ENCODE measurements at regions not wholly inside any gene's neighbourhood (a gene's known extent, or its start where the extent isn't known, plus 50 kb on each side); places are given as distances from the start of the nearest gene placed in this dataset.

- H3K4me3 ChIP-seq (replicated peaks; ENCODE audit: low read depth, low read length), result no peak overlapping the region
- no peak for DNase-seq (ENCODE audit: extremely low read depth, insufficient read length)
- no peaks in the 10 kb centered on the region for H3K36me3 ChIP-seq (ENCODE audit: control insufficient read depth, insufficient read depth, low read length)
- TF ChIP-seq CTCF (IDR thresholded peaks at IDR 0.05; ENCODE audit: insufficient read depth, low read length, poor library complexity, severe bottlenecking), result no peak
- peaks cover 3% of the 10 kb centered on the region; the same call in 1 of the 2 replicates for H3K27me3 ChIP-seq (replicated peaks; ENCODE audit: control insufficient read depth, insufficient read depth, low read length)
Measured at GRCh38 chr14:100670753-100671049, 56.0 kb upstream of the DLK1 start.

GRCh38 chr14:100671386-100671901 lies 55.2 kb upstream of the DLK1 start:
- no peak for DNase-seq (ENCODE audit: extremely low read depth, insufficient read length)
- H3K36me3 ChIP-seq (ENCODE audit: control insufficient read depth, insufficient read depth, low read length), result no peaks in the 10 kb centered on the region
- no peak for TF ChIP-seq CTCF (IDR thresholded peaks at IDR 0.05; ENCODE audit: insufficient read depth, low read length, poor library complexity, severe bottlenecking)
- H3K27me3 ChIP-seq (replicated peaks; ENCODE audit: control insufficient read depth, insufficient read depth, low read length), result peaks cover 3% of the 10 kb centered on the region; the same call in 1 of the 2 replicates
- H3K4me3 ChIP-seq (replicated peaks; ENCODE audit: low read depth, low read length), result no peak overlapping the region

- H3K4me3 ChIP-seq (replicated peaks; ENCODE audit: low read depth, low read length), result no peak overlapping the region
- H3K27me3 ChIP-seq (replicated peaks; ENCODE audit: control insufficient read depth, insufficient read depth, low read length), result peaks cover 3% of the 10 kb centered on the region; the same call in 1 of the 2 replicates
- DNase-seq (ENCODE audit: extremely low read depth, insufficient read length), result no peak
- TF ChIP-seq CTCF (IDR thresholded peaks at IDR 0.05; ENCODE audit: insufficient read depth, low read length, poor library complexity, severe bottlenecking), result no peak
- H3K36me3 ChIP-seq (ENCODE audit: control insufficient read depth, insufficient read depth, low read length), result no peaks in the 10 kb centered on the region
Measured at GRCh38 chr14:100671906-100672305, 54.8 kb upstream of the DLK1 start.

GRCh38 chr14:100673085-100673806 lies 53.4 kb upstream of the DLK1 start:
- no peaks in the 10 kb centered on the region for H3K36me3 ChIP-seq (ENCODE audit: control insufficient read depth, insufficient read depth, low read length)
- H3K4me3 ChIP-seq (replicated peaks; ENCODE audit: low read depth, low read length), result no peak overlapping the region
- no peak for TF ChIP-seq CTCF (IDR thresholded peaks at IDR 0.05; ENCODE audit: insufficient read depth, low read length, poor library complexity, severe bottlenecking)
- DNase-seq (ENCODE audit: extremely low read depth, insufficient read length), result no peak
- peaks cover 3% of the 10 kb centered on the region; the same call in 1 of the 2 replicates for H3K27me3 ChIP-seq (replicated peaks; ENCODE audit: control insufficient read depth, insufficient read depth, low read length)

GRCh38 chr14:100673807-100674154 lies 52.9 kb upstream of the DLK1 start:
- Histone ChIP-seq H3K4me3 (replicated peaks; ENCODE audit: low read depth, low read length) (no peak overlapping the region), H3K27me3 (replicated peaks; ENCODE audit: control insufficient read depth, insufficient read depth, low read length) (peaks cover 3% of the 10 kb centered on the region; the same call in 1 of the 2 replicates), H3K36me3 (ENCODE audit: control insufficient read depth, insufficient read depth, low read length) (no peaks in the 10 kb centered on the region)
- no peak for TF ChIP-seq CTCF (IDR thresholded peaks at IDR 0.05; ENCODE audit: insufficient read depth, low read length, poor library complexity, severe bottlenecking)
- DNase-seq (ENCODE audit: extremely low read depth, insufficient read length), result no peak
